ENCODE measurements at regions not wholly inside any gene's neighbourhood (a gene's known extent, or its start where the extent isn't known, plus 50 kb on each side); places are given as distances from the start of the nearest gene placed in this dataset.

DNA sequence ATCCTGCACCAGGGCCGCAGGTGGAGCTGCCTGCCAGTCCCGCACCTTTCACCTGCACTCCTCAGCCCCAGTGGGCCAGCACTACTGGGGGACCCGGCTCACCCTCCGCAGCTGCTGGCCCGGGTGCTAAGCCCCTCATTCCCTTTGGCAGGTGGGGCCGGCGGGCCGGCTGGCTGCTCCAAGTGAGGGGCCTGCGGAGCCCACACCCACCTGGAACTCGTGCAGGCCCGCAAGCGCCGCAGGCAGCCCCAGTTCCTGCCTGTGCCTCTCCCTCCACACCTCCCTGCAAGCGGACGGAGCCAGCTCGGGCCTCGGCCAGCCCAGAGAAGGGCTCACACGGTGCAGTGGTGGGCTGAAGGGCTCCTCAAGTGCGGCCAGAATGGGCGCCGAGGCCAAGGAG, 199.0 kb upstream of the HS3ST5 start:
- FAIRE-seq (no peak), DNase-seq (ENCODE audit: low read depth in 1 of 2, low spot score in 1 of 2) (no peak), ATAC-seq (no peak)
- Histone ChIP-seq H3K9me3 (no peaks in the 10 kb centered on the region), H3K27ac (no peak overlapping the region), H3K4me1 (no peaks in the 10 kb centered on the region), H3K4me2 (no peak overlapping the region), H3K4me3 (no peak overlapping the region)
- ChIA-PET POLR2A (no interaction called here), CTCF (interaction anchor here (1.7 kb wide), 1 partner anchor 13 kb away, joined by 4 read pairs; no protein-coding TSS in a partner anchor)
- TF ChIP-seq, protein P1, sequence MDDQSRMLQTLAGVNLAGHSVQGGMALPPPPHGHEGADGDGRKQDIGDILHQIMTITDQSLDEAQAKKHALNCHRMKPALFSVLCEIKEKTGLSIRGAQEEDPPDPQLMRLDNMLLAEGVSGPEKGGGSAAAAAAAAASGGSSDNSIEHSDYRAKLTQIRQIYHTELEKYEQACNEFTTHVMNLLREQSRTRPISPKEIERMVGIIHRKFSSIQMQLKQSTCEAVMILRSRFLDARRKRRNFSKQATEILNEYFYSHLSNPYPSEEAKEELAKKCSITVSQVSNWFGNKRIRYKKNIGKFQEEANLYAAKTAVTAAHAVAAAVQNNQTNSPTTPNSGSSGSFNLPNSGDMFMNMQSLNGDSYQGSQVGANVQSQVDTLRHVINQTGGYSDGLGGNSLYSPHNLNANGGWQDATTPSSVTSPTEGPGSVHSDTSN (IDR thresholded peaks at IDR 0.05): no peak
- TF ChIP-seq KDM1A (IDR thresholded peaks at IDR 0.05; ENCODE audit: low read depth) (no peak), TP53 (CRISPR knock-in tag; IDR thresholded peaks at IDR 0.05) (no peak), ZC3H11A (IDR thresholded peaks at IDR 0.05) (no peak), FOXS1 (CRISPR knock-in tag; IDR thresholded peaks at IDR 0.05) (no peak), ESRRA (IDR thresholded peaks at IDR 0.05; ENCODE audit: borderline replicate concordance, low read length) (no peak), NFE2L2 (conservative IDR thresholded peaks at IDR 0.05; ENCODE audit: low read length) (no peak), FOSL2 (IDR thresholded peaks at IDR 0.05) (no peak), FOSL2 (CRISPR knock-in tag; IDR thresholded peaks at IDR 0.05) (no peak), CHD2 (IDR thresholded peaks at IDR 0.05; ENCODE audit: low read length, partially characterized antibody) (no peak), RARB (CRISPR knock-in tag; IDR thresholded peaks at IDR 0.05) (no peak), HOXB13 (CRISPR knock-in tag; IDR thresholded peaks at IDR 0.05; ENCODE audit: low read depth) (no peak), EHF (CRISPR knock-in tag; IDR thresholded peaks at IDR 0.05) (no peak), MYC (IDR thresholded peaks at IDR 0.05; ENCODE audit: borderline replicate concordance, low read length) (no peak), CBX2 (IDR thresholded peaks at IDR 0.05; ENCODE audit: borderline replicate concordance, low read depth) (no peak), CHD4 (IDR thresholded peaks at IDR 0.05; ENCODE audit: borderline replicate concordance) (no peak)
- TF ChIP-seq, protein P2, sequence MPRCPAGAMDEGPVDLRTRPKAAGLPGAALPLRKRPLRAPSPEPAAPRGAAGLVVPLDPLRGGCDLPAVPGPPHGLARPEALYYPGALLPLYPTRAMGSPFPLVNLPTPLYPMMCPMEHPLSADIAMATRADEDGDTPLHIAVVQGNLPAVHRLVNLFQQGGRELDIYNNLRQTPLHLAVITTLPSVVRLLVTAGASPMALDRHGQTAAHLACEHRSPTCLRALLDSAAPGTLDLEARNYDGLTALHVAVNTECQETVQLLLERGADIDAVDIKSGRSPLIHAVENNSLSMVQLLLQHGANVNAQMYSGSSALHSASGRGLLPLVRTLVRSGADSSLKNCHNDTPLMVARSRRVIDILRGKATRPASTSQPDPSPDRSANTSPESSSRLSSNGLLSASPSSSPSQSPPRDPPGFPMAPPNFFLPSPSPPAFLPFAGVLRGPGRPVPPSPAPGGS (IDR thresholded peaks at IDR 0.05): no peak
- TF ChIP-seq, protein P3, sequence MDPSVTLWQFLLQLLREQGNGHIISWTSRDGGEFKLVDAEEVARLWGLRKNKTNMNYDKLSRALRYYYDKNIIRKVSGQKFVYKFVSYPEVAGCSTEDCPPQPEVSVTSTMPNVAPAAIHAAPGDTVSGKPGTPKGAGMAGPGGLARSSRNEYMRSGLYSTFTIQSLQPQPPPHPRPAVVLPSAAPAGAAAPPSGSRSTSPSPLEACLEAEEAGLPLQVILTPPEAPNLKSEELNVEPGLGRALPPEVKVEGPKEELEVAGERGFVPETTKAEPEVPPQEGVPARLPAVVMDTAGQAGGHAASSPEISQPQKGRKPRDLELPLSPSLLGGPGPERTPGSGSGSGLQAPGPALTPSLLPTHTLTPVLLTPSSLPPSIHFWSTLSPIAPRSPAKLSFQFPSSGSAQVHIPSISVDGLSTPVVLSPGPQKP (IDR thresholded peaks at IDR 0.05; ENCODE audit: low read depth, low read length): no peak
- TF ChIP-seq, protein P4, sequence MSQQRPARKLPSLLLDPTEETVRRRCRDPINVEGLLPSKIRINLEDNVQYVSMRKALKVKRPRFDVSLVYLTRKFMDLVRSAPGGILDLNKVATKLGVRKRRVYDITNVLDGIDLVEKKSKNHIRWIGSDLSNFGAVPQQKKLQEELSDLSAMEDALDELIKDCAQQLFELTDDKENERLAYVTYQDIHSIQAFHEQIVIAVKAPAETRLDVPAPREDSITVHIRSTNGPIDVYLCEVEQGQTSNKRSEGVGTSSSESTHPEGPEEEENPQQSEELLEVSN (IDR thresholded peaks at IDR 0.05; ENCODE audit: borderline replicate concordance, low read depth): no peak
- TF ChIP-seq, protein P5, sequence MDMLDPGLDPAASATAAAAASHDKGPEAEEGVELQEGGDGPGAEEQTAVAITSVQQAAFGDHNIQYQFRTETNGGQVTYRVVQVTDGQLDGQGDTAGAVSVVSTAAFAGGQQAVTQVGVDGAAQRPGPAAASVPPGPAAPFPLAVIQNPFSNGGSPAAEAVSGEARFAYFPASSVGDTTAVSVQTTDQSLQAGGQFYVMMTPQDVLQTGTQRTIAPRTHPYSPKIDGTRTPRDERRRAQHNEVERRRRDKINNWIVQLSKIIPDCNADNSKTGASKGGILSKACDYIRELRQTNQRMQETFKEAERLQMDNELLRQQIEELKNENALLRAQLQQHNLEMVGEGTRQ (IDR thresholded peaks at IDR 0.05): no peak
- WGBS (ENCODE audit: missing lambda C conversion rate): no CpG with 5 or more reads among the region's 21 CpGs

DNA sequence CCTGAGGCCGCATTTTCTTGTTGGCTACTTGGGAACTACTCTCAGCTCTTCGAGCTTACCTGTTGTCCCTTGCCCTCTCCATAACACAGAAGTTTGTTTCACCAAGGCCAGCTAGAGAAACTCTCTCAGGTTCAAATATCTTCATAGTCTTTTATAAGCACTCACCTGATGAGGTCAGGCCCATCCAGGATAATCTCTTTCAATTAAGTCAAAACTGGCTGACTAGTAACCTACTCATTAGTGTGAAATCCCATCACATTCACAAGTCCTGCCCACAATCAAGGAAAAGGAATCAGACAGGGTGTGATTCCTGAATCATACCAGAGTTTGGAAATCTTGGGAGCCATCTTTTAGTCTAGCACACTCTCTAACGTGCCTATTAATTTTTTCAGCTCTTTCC, 195.2 kb upstream of the HS3ST5 start:
- Histone ChIP-seq H3K4me3 (no peak overlapping the region), H3K27ac (no peak overlapping the region), H3K9me3 (no peaks in the 10 kb centered on the region), H3K4me2 (no peak overlapping the region), H3K4me1 (no peaks in the 10 kb centered on the region)
- DNase-seq (ENCODE audit: low read depth in 1 of 2, low spot score in 1 of 2): no peak
- TF ChIP-seq JUNB (IDR thresholded peaks at IDR 0.05): no peak
- TF ChIP-seq, protein P5 (IDR thresholded peaks at IDR 0.05): no peak
- TF ChIP-seq CHD2 (IDR thresholded peaks at IDR 0.05; ENCODE audit: low read length, partially characterized antibody): no peak
- no peak for TF ChIP-seq ZNF302 (CRISPR knock-in tag; IDR thresholded peaks at IDR 0.05)
- no peak for TF ChIP-seq ZSCAN20 (CRISPR knock-in tag; IDR thresholded peaks at IDR 0.05)
- TF ChIP-seq PHF8 (IDR thresholded peaks at IDR 0.05; ENCODE audit: borderline replicate concordance, low read depth): no peak
- no peak for TF ChIP-seq RNF2 (IDR thresholded peaks at IDR 0.05; ENCODE audit: borderline replicate concordance, low read depth)
- ChIA-PET POLR2A (no interaction called here), CTCF (no interaction called here)
- FAIRE-seq: no peak
- WGBS (ENCODE audit: missing lambda C conversion rate): 19% methylated on average over 3 of the region's 3 CpGs
- no peak for ATAC-seq
